ENCODE measurements at regions not wholly inside any gene's neighbourhood (a gene's known extent, or its start where the extent isn't known, plus 50 kb on each side); places are given as distances from the start of the nearest gene placed in this dataset.

DNA sequence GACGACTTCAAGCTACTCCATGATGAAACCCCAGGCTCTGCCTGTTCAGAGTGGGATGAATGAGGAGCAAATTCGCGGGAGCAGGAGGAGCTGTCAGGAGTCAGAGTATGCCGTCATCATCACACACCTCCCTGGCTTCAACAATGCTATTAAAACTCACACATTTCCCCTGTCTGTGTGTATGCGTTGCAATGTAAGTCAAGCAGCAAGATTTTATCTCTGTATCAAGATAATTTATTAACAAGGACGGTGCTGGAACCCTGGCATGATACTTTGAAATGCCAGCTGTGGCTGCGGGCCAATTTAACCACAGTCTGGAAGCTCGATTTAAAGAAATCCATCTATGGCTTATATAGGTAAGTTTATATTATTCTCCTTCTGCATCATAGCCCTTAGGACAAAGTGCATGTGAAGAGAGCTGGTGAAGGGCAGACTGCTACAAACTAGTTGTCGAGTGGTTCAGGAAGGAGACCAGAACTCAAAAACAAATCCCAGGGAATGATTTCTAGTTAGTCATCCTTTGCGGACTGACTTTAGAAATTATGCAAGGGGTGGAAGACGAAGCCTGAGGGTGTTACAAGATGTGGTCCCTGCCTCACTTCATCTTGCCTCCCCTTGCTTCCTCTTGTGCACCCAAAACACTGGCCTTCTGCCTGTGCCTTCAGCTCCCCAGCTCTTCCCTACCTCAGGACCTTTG is 486.5 kb downstream of the COG6 start:
- TF ChIP-seq POLR2A (IDR thresholded peaks at IDR 0.05; ENCODE audit: low read length) (no peak), GATA1 (IDR thresholded peaks at IDR 0.05; ENCODE audit: low read depth, low read length) (no peak)

Data from erythroblast (primary cell).